ENCODE measurements at regions not wholly inside any gene's neighbourhood (a gene's known extent, or its start where the extent isn't known, plus 50 kb on each side); places are given as distances from the start of the nearest gene placed in this dataset.

- TF ChIP-seq, protein P1, sequence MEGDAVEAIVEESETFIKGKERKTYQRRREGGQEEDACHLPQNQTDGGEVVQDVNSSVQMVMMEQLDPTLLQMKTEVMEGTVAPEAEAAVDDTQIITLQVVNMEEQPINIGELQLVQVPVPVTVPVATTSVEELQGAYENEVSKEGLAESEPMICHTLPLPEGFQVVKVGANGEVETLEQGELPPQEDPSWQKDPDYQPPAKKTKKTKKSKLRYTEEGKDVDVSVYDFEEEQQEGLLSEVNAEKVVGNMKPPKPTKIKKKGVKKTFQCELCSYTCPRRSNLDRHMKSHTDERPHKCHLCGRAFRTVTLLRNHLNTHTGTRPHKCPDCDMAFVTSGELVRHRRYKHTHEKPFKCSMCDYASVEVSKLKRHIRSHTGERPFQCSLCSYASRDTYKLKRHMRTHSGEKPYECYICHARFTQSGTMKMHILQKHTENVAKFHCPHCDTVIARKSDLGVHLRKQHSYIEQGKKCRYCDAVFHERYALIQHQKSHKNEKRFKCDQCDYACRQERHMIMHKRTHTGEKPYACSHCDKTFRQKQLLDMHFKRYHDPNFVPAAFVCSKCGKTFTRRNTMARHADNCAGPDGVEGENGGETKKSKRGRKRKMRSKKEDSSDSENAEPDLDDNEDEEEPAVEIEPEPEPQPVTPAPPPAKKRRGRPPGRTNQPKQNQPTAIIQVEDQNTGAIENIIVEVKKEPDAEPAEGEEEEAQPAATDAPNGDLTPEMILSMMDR (IDR thresholded peaks at IDR 0.05): no peak
- TF ChIP-seq POLR2A (IDR thresholded peaks at IDR 0.05): no peak
- TF ChIP-seq EP300 (IDR thresholded peaks at IDR 0.05): no peak
- WGBS, 3 donors: 83 to 89% (median 85%) methylated on average over 3 of the region's 3 CpGs
- Histone ChIP-seq H3K36me3 (no peaks in the 10 kb centered on the region), H3K9me3 (no peaks in the 10 kb centered on the region), H3K4me1 (ENCODE audit: insufficient read depth) (no peaks in the 10 kb centered on the region), H3K27me3 (no peaks in the 10 kb centered on the region), H3K27ac (no peak overlapping the region), H3K4me3 (no peak overlapping the region)
- intact Hi-C loops (cut with DNase I): no loop called here
- no peak for DNase-seq
These were observed 329.0 kb downstream of the GJA1 start for GRCh38 chr6:121764493-121764892.

- no peak overlapping the region for H3K4me3 ChIP-seq
- DNase-seq: no peak
- no peaks in the 10 kb centered on the region for H3K9me3 ChIP-seq
- H3K36me3 ChIP-seq: no peaks in the 10 kb centered on the region
- TF ChIP-seq POLR2A (IDR thresholded peaks at IDR 0.05): no peak
- TF ChIP-seq, protein P1 (IDR thresholded peaks at IDR 0.05): no peak
- TF ChIP-seq EP300 (IDR thresholded peaks at IDR 0.05): no peak
- intact Hi-C loops (cut with DNase I): no loop called here
- WGBS, 3 donors: 88 to 96% (median 94%) methylated on average over 2 of the region's 2 CpGs
- H3K4me1 ChIP-seq (ENCODE audit: insufficient read depth): no peaks in the 10 kb centered on the region
- no peaks in the 10 kb centered on the region for H3K27me3 ChIP-seq
- no peak overlapping the region for H3K27ac ChIP-seq
These were observed 329.6 kb downstream of the GJA1 start for GRCh38 chr6:121765060-121765459.

DNA sequence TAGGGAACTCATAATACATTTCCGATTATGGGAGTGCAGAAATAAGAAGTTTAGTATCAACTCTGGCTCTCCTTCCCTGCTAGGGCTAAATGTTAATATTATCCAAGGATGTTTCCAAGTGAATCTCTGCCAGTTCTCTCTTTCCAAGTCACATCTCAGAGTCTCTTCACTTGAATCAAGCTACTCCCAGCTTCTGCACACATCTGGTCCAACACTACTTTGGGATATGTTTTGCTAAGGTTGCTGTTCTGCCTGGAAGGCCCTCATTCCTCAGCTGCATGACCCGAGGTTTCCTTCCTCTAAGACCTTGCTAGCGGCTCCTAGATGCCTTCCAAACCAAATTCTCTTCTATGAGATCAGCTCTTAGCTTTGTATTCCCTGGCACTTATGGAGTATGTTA lies 331.8 kb downstream of the GJA1 start:
- Histone ChIP-seq H3K27ac (no peak overlapping the region), H3K27me3 (no peaks in the 10 kb centered on the region), H3K4me3 (no peak overlapping the region), H3K9me3 (no peaks in the 10 kb centered on the region), H3K4me1 (ENCODE audit: insufficient read depth) (no peaks in the 10 kb centered on the region), H3K36me3 (no peaks in the 10 kb centered on the region)
- DNase-seq: no peak
- TF ChIP-seq, protein P1 (IDR thresholded peaks at IDR 0.05): no peak
- TF ChIP-seq EP300 (IDR thresholded peaks at IDR 0.05) (no peak), POLR2A (IDR thresholded peaks at IDR 0.05) (no peak)
- 26 to 37% (median 30%) methylated on average over 3 of the region's 3 CpGs for WGBS, 3 donors
- intact Hi-C loops (cut with DNase I): no loop called here

GRCh38 chr6:121770943-121771342 lies 335.5 kb downstream of the GJA1 start:
- Histone ChIP-seq H3K4me3 (no peak overlapping the region), H3K27ac (no peak overlapping the region), H3K27me3 (no peaks in the 10 kb centered on the region), H3K4me1 (ENCODE audit: insufficient read depth) (peaks cover 2% of the 10 kb centered on the region), H3K9me3 (no peaks in the 10 kb centered on the region), H3K36me3 (no peaks in the 10 kb centered on the region)
- 92 to 99% (median 98%) methylated on average over 2 of the region's 2 CpGs for WGBS, 3 donors
- TF ChIP-seq POLR2A (IDR thresholded peaks at IDR 0.05): no peak
- TF ChIP-seq EP300 (IDR thresholded peaks at IDR 0.05): no peak
- TF ChIP-seq, protein P1 (IDR thresholded peaks at IDR 0.05): no peak
- DNase-seq: no peak
- intact Hi-C loops (cut with DNase I): no loop called here

All from ovary (tissue), 7 donors.